ENCODE measurements at regions not wholly inside any gene's neighbourhood (a gene's known extent, or its start where the extent isn't known, plus 50 kb on each side); places are given as distances from the start of the nearest gene placed in this dataset.

DNA sequence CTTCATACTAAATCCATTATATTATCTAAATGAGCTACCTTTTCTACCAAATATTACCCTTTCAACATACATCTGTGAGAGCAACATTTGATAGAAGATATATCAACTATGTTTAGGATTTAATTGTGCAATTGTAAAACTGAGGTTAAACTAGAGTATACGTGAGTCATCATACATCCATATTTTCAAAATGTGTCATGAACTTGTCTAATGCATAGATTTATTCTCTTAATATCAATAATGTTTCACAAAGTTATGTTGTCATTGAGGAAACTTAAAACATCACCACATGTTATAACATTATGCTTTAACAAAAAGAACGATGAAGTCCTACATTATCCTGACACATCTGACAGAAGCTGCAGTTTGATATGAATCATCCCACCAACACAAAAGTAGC lies 645.5 kb upstream of the NOVA1 start (continued):
- TF ChIP-seq, protein P1, sequence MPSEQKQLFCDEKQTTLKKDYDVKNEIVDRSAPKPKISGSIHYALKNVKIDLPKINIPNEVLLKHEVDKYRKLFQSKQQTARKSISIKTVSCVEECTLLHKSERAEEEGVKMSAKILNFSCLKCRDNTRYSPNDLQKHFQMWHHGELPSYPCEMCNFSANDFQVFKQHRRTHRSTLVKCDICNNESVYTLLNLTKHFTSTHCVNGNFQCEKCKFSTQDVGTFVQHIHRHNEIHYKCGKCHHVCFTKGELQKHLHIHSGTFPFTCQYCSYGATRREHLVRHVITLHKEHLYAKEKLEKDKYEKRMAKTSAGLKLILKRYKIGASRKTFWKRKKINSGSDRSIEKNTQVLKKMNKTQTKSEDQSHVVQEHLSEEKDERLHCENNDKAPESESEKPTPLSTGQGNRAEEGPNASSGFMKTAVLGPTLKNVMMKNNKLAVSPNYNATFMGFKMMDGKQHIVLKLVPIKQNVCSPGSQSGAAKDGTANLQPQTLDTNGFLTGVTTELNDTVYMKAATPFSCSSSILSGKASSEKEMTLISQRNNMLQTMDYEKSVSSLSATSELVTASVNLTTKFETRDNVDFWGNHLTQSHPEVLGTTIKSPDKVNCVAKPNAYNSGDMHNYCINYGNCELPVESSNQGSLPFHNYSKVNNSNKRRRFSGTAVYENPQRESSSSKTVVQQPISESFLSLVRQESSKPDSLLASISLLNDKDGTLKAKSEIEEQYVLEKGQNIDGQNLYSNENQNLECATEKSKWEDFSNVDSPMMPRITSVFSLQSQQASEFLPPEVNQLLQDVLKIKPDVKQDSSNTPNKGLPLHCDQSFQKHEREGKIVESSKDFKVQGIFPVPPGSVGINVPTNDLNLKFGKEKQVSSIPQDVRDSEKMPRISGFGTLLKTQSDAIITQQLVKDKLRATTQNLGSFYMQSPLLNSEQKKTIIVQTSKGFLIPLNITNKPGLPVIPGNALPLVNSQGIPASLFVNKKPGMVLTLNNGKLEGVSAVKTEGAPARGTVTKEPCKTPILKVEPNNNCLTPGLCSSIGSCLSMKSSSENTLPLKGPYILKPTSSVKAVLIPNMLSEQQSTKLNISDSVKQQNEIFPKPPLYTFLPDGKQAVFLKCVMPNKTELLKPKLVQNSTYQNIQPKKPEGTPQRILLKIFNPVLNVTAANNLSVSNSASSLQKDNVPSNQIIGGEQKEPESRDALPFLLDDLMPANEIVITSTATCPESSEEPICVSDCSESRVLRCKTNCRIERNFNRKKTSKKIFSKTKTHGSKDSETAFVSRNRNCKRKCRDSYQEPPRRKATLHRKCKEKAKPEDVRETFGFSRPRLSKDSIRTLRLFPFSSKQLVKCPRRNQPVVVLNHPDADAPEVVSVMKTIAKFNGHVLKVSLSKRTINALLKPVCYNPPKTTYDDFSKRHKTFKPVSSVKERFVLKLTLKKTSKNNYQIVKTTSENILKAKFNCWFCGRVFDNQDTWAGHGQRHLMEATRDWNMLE (tag by site-specific recombination; conservative IDR thresholded peaks at IDR 0.05; ENCODE audit: low read depth) = no peak
- TF ChIP-seq ZNF223 (tag by site-specific recombination; IDR thresholded peaks at IDR 0.05) (no peak), ZNF214 (tag by site-specific recombination; IDR thresholded peaks at IDR 0.05; ENCODE audit: borderline replicate concordance) (no peak), SP7 (tag by site-specific recombination; IDR thresholded peaks at IDR 0.05) (no peak), ZNF600 (tag by site-specific recombination; IDR thresholded peaks at IDR 0.05) (no peak), ZNF146 (tag by site-specific recombination; IDR thresholded peaks at IDR 0.05) (no peak), ZBTB17 (tag by site-specific recombination; IDR thresholded peaks at IDR 0.05) (no peak), ZNF175 (tag by site-specific recombination; IDR thresholded peaks at IDR 0.05) (no peak), ZNF24 (tag by site-specific recombination; IDR thresholded peaks at IDR 0.05) (no peak), YY1 (tag by site-specific recombination; IDR thresholded peaks at IDR 0.05) (no peak), MZF1 (tag by site-specific recombination; IDR thresholded peaks at IDR 0.05; ENCODE audit: borderline replicate concordance) (no peak), ZNF837 (tag by site-specific recombination; IDR thresholded peaks at IDR 0.05) (no peak), MEIS1 (CRISPR knock-in tag; IDR thresholded peaks at IDR 0.05; ENCODE audit: borderline replicate concordance) (no peak)

GRCh38 chr14:27245947-27246346 lies 648.1 kb upstream of the NOVA1 start:
- ChIA-PET CTCF (no interaction called here), POLR2A (no interaction called here)
- Histone ChIP-seq H3K9me3 (ENCODE audit: control insufficient read depth, insufficient read depth, low read depth, low read length) (no peaks in the 10 kb centered on the region), H3K4me1 (ENCODE audit: control insufficient read depth, insufficient read depth, low read length) (no peaks in the 10 kb centered on the region), H3K27ac (ENCODE audit: extremely low read depth, low read depth, low read length) (no peak overlapping the region), H3K4me3 (ENCODE audit: low read depth, low read length) (no peak overlapping the region), H3K36me3 (ENCODE audit: control insufficient read depth in 2 of 2, insufficient read depth in 1 of 2, low read length in 2 of 2) (no peaks in the 10 kb centered on the region)
- TF ChIP-seq ZNF585B (tag by site-specific recombination; IDR thresholded peaks at IDR 0.05) (no peak), GLI2 (tag by site-specific recombination; IDR thresholded peaks at IDR 0.05; ENCODE audit: borderline replicate concordance, low read depth) (no peak), ZNF26 (tag by site-specific recombination; IDR thresholded peaks at IDR 0.05) (no peak), ZNF2 (tag by site-specific recombination; IDR thresholded peaks at IDR 0.05) (no peak), ZNF391 (tag by site-specific recombination; IDR thresholded peaks at IDR 0.05; ENCODE audit: borderline replicate concordance, low read depth) (no peak), PRDM4 (tag by site-specific recombination; IDR thresholded peaks at IDR 0.05) (no peak), ZNF202 (tag by site-specific recombination; IDR thresholded peaks at IDR 0.05; ENCODE audit: borderline replicate concordance) (no peak), ZNF624 (tag by site-specific recombination; IDR thresholded peaks at IDR 0.05) (no peak), ZNF473 (tag by site-specific recombination; IDR thresholded peaks at IDR 0.05) (no peak), ZNF280D (tag by site-specific recombination; IDR thresholded peaks at IDR 0.05) (no peak), ZNF558 (tag by site-specific recombination; IDR thresholded peaks at IDR 0.05) (no peak), ZNF175 (tag by site-specific recombination; IDR thresholded peaks at IDR 0.05) (no peak)
- TF ChIP-seq, protein P2, sequence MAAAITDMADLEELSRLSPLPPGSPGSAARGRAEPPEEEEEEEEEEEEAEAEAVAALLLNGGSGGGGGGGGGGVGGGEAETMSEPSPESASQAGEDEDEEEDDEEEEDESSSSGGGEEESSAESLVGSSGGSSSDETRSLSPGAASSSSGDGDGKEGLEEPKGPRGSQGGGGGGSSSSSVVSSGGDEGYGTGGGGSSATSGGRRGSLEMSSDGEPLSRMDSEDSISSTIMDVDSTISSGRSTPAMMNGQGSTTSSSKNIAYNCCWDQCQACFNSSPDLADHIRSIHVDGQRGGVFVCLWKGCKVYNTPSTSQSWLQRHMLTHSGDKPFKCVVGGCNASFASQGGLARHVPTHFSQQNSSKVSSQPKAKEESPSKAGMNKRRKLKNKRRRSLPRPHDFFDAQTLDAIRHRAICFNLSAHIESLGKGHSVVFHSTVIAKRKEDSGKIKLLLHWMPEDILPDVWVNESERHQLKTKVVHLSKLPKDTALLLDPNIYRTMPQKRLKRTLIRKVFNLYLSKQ (tag by site-specific recombination; IDR thresholded peaks at IDR 0.05; ENCODE audit: borderline replicate concordance) = no peak

Data from HEK293 (cell line).